ENCODE measurements at regions not wholly inside any gene's neighbourhood (a gene's known extent, or its start where the extent isn't known, plus 50 kb on each side); places are given as distances from the start of the nearest gene placed in this dataset.

DNA sequence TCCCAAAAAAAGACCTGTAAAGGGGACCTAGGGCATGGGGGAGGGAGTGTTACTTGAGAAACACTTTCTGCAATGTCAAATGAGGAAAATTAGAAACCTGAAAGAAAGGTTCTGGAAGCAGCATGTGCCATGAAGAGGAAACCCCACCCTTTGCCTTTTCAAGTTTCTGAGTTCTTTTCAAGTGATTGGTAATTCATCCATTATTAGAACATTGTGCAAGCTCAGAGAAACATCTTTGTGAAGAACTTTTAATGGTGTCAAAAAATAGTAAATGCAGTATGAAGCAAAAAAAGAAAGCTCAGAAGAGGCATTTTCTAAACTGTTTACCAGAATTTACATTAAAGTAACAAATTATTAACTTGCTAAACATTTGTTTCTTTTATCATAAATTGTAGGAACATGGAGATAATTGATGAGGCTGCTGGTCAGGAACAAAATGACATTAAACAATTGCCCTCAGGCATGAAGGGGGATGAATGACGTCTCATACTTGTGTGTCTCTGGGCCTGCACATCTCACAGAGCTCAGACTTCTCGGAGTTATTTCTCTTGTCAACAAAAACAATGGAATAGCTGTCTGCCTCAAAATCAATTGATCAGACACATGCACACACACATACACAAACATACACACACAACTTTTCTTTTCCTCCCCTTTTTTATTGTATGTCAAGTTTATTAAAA is 1946.0 kb upstream of the CDH6 start:
- TF ChIP-seq EZH2phosphoT487 (IDR thresholded peaks at IDR 0.05; ENCODE audit: borderline replicate concordance, low read depth) (no peak), RAD21 (IDR thresholded peaks at IDR 0.05; ENCODE audit: low read length) (no peak), YY1 (IDR thresholded peaks at IDR 0.05; ENCODE audit: low read depth) (no peak), MEF2A (IDR thresholded peaks at IDR 0.05; ENCODE audit: borderline replicate concordance, low read depth) (no peak), POLR2AphosphoS5 (IDR thresholded peaks at IDR 0.05; ENCODE audit: low read depth, low read length) (no peak), EP300 (IDR thresholded peaks at IDR 0.05; ENCODE audit: borderline replicate concordance in 1 of 2, low read depth in 1 of 2, low read length in 1 of 2) (no peak), TEAD4 (IDR thresholded peaks at IDR 0.05; ENCODE audit: borderline replicate concordance, insufficient read depth) (no peak), SMC3 (IDR thresholded peaks at IDR 0.05; ENCODE audit: low read depth, low read length) (no peak), JUND (IDR thresholded peaks at IDR 0.05) (no peak), GATA2 (CRISPR knock-in tag; IDR thresholded peaks at IDR 0.05) (no peak), GABPA (IDR thresholded peaks at IDR 0.05; ENCODE audit: low read depth) (no peak), SIN3A (IDR thresholded peaks at IDR 0.05; ENCODE audit: borderline replicate concordance, low read depth, low read length) (no peak)
- TF ChIP-seq, protein P1, sequence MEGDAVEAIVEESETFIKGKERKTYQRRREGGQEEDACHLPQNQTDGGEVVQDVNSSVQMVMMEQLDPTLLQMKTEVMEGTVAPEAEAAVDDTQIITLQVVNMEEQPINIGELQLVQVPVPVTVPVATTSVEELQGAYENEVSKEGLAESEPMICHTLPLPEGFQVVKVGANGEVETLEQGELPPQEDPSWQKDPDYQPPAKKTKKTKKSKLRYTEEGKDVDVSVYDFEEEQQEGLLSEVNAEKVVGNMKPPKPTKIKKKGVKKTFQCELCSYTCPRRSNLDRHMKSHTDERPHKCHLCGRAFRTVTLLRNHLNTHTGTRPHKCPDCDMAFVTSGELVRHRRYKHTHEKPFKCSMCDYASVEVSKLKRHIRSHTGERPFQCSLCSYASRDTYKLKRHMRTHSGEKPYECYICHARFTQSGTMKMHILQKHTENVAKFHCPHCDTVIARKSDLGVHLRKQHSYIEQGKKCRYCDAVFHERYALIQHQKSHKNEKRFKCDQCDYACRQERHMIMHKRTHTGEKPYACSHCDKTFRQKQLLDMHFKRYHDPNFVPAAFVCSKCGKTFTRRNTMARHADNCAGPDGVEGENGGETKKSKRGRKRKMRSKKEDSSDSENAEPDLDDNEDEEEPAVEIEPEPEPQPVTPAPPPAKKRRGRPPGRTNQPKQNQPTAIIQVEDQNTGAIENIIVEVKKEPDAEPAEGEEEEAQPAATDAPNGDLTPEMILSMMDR (IDR thresholded peaks at IDR 0.05): no peak
- TF ChIP-seq, protein P2, sequence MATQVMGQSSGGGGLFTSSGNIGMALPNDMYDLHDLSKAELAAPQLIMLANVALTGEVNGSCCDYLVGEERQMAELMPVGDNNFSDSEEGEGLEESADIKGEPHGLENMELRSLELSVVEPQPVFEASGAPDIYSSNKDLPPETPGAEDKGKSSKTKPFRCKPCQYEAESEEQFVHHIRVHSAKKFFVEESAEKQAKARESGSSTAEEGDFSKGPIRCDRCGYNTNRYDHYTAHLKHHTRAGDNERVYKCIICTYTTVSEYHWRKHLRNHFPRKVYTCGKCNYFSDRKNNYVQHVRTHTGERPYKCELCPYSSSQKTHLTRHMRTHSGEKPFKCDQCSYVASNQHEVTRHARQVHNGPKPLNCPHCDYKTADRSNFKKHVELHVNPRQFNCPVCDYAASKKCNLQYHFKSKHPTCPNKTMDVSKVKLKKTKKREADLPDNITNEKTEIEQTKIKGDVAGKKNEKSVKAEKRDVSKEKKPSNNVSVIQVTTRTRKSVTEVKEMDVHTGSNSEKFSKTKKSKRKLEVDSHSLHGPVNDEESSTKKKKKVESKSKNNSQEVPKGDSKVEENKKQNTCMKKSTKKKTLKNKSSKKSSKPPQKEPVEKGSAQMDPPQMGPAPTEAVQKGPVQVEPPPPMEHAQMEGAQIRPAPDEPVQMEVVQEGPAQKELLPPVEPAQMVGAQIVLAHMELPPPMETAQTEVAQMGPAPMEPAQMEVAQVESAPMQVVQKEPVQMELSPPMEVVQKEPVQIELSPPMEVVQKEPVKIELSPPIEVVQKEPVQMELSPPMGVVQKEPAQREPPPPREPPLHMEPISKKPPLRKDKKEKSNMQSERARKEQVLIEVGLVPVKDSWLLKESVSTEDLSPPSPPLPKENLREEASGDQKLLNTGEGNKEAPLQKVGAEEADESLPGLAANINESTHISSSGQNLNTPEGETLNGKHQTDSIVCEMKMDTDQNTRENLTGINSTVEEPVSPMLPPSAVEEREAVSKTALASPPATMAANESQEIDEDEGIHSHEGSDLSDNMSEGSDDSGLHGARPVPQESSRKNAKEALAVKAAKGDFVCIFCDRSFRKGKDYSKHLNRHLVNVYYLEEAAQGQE (IDR thresholded peaks at IDR 0.05; ENCODE audit: low read depth, low read length): no peak

All from SK-N-SH (cell line).